Activated CD8-positive, alpha-beta T cell treated with anti-CD3 and anti-CD28 coated beads for 36 hours (primary cell): ENCODE measurements at regions not wholly inside any gene's neighbourhood (a gene's known extent, or its start where the extent isn't known, plus 50 kb on each side); places are given as distances from the start of the nearest gene placed in this dataset.

ENCODE experiments used
- ATAC-seq: fragments of 200-7000 bp; cut with Tn5 transposase; one replicate; pipeline ENCODE4 v1.10.0; 2021; ENCODE audit warnings: mild to moderate bottlenecking, moderate library complexity
- CTCF ChIA-PET: fragments of 350-600 bp; sonication (Branson Sonifier 250); formaldehyde crosslinking; loops from one replicate; lab custom pipeline; 2021; ENCODE audit warnings: antibody characterized with exemption; lab: Charles Lee
- POLR2A ChIA-PET: fragments of 350-600 bp; sonication (Branson Sonifier 250); formaldehyde crosslinking; loops from one replicate; lab custom pipeline; 2021; ENCODE audit warnings: antibody characterized with exemption; lab: Charles Lee
- DNase-seq: peaks from one replicate; pipeline ENCODE4 v3.0.0-alpha.2; 2020
- H3K27ac Mint-ChIP-seq: one replicate; pipeline ENCODE4 v1.8.0; 2021; ENCODE audit warnings: mild to moderate bottlenecking, mixed read lengths
- H3K27me3 Mint-ChIP-seq: one replicate; pipeline ENCODE4 v1.8.0; 2021; ENCODE audit warnings: mixed read lengths
- H3K36me3 Mint-ChIP-seq: one replicate; pipeline ENCODE4 v1.8.0; 2021; ENCODE audit warnings: low read depth, mixed read lengths
- H3K4me1 Mint-ChIP-seq: one replicate; pipeline ENCODE4 v1.8.0; 2021; ENCODE audit warnings: low read depth, mixed read lengths
- H3K4me3 Mint-ChIP-seq: one replicate; pipeline ENCODE4 v1.8.0; 2021; ENCODE audit warnings: mild to moderate bottlenecking, moderate library complexity, mixed read lengths
- H3K9me3 Mint-ChIP-seq: one replicate; pipeline ENCODE4 v1.8.0; 2021; ENCODE audit warnings: mixed read lengths
- CTCF ChIP-seq: fragments of 200-600 bp; IDR thresholded peaks from one replicate; pipeline ENCODE4 v1.8.0; 2022; ENCODE audit warnings: antibody characterized with exemption, mild to moderate bottlenecking
- intact Hi-C: fragments of 100-400 bp; cut with micrococcal nuclease; formaldehyde crosslinking; loops from one replicate; pipeline ENCODE4 v1.10.0; 2022

- H3K27ac Mint-ChIP-seq = no peak overlapping the region
- H3K9me3 Mint-ChIP-seq = peaks cover 12% of the 10 kb centered on the region
- no peaks in the 10 kb centered on the region for H3K36me3 Mint-ChIP-seq
- POLR2A ChIA-PET = no interaction called here
- H3K4me3 Mint-ChIP-seq = no peak overlapping the region
- ATAC-seq (no peak), DNase-seq (no peak)
- intact Hi-C loops = no loop called here
- no peaks in the 10 kb centered on the region for H3K4me1 Mint-ChIP-seq
- H3K27me3 Mint-ChIP-seq = peaks cover 5% of the 10 kb centered on the region
- no peak for TF ChIP-seq CTCF
- CTCF ChIA-PET = no interaction called here
Measured at GRCh38 chr12:110998971-110999370, 78.6 kb upstream of the MYL2 start.

GRCh38 chr12:110998165-110998564, 77.8 kb upstream of the MYL2 start:
- Mint-ChIP-seq H3K4me3 (no peak overlapping the region), H3K9me3 (peaks cover 12% of the 10 kb centered on the region), H3K27me3 (peaks cover 3% of the 10 kb centered on the region), H3K36me3 (no peaks in the 10 kb centered on the region), H3K27ac (no peak overlapping the region), H3K4me1 (no peaks in the 10 kb centered on the region)
- no peak for TF ChIP-seq CTCF
- ChIA-PET POLR2A (interaction anchor here (0.6 kb wide), 1 partner anchor 114 kb away, joined by 3 read pairs; no protein-coding TSS in a partner anchor), CTCF (interaction anchor here (1.0 kb wide), 2 partner anchors 301 to 303 kb away, joined by 3 read pairs; no protein-coding TSS in a partner anchor)
- DNase-seq (no peak), ATAC-seq (no peak)
- intact Hi-C loops = no loop called here

- Mint-ChIP-seq H3K27me3 (peaks cover 11% of the 10 kb centered on the region), H3K4me1 (no peaks in the 10 kb centered on the region), H3K27ac (no peak overlapping the region), H3K4me3 (no peak overlapping the region), H3K9me3 (peaks cover 12% of the 10 kb centered on the region), H3K36me3 (no peaks in the 10 kb centered on the region)
- ATAC-seq (no peak), DNase-seq (no peak)
- ChIA-PET POLR2A (no interaction called here), CTCF (no interaction called here)
- intact Hi-C loops = no loop called here
- no peak for TF ChIP-seq CTCF
Measured at GRCh38 chr12:110996415-110996814, 76.0 kb upstream of the MYL2 start.

- ATAC-seq (no peak), DNase-seq (no peak)
- Mint-ChIP-seq H3K9me3 (peaks cover 12% of the 10 kb centered on the region), H3K36me3 (no peaks in the 10 kb centered on the region), H3K4me1 (no peaks in the 10 kb centered on the region), H3K4me3 (no peak overlapping the region), H3K27me3 (peaks cover 11% of the 10 kb centered on the region), H3K27ac (no peak overlapping the region)
- no peak for TF ChIP-seq CTCF
- ChIA-PET POLR2A (no interaction called here), CTCF (no interaction called here)
- intact Hi-C loops = no loop called here
Measured at GRCh38 chr12:110995615-110996014, 75.2 kb upstream of the MYL2 start.

- CTCF ChIA-PET = no interaction called here
- ATAC-seq (no peak), DNase-seq (no peak)
- H3K27me3 Mint-ChIP-seq = peaks cover 9% of the 10 kb centered on the region
- H3K4me1 Mint-ChIP-seq = no peaks in the 10 kb centered on the region
- H3K9me3 Mint-ChIP-seq = peaks cover 11% of the 10 kb centered on the region
- H3K27ac Mint-ChIP-seq = no peak overlapping the region
- TF ChIP-seq CTCF = no peak
- H3K4me3 Mint-ChIP-seq = no peak overlapping the region
- H3K36me3 Mint-ChIP-seq = no peaks in the 10 kb centered on the region
- POLR2A ChIA-PET = no interaction called here
- intact Hi-C loops = no loop called here
Measured at GRCh38 chr12:110995016-110995415, 74.6 kb upstream of the MYL2 start.
